Stimulated activated CD8-positive, alpha-beta memory T cell treated with anti-CD3 and anti-CD28 coated beads, Interleukin-7, amount 100 ng/mL, for 48 hours (primary cell): ENCODE measurements at regions not wholly inside any gene's neighbourhood (a gene's known extent, or its start where the extent isn't known, plus 50 kb on each side); places are given as distances from the start of the nearest gene placed in this dataset.
"Not testable (repeated sequence)": the region's sequence is repeated elsewhere in the genome, so short reads cannot be mapped to it uniquely, and the experiment has no call there.

Experiments
- DNase-seq, 2 donors: peaks; one replicate each; pipeline ENCODE4 v3.0.0-alpha.2; 2020; ENCODE audit warnings: low read depth in 1 of 2; ENCODE audit errors: extremely low read depth in 1 of 2

DNA sequence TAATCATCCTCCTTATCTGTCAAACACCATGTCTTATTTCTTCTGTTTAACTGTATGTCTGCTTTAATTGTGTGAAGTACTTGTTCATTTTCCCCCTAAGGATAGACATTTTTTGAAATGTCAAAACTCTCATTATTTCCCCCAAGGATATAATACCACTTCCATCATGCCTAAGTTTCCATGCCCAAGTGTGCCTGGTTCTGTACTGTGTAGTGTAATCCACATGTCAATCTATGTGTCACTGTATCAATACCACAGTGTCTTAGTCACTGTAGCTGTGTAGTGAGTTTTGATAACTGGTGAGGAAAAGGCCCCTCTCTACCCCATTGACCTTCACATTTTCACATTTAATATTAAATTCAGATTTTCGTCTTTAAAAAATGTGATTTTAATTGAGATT lies 1265.5 kb downstream of the PCDH9 start:
- no peak for DNase-seq

GRCh38 chr13:65959305-65959704 lies 1270.8 kb downstream of the PCDH9 start:
- DNase-seq = no peak

DNA sequence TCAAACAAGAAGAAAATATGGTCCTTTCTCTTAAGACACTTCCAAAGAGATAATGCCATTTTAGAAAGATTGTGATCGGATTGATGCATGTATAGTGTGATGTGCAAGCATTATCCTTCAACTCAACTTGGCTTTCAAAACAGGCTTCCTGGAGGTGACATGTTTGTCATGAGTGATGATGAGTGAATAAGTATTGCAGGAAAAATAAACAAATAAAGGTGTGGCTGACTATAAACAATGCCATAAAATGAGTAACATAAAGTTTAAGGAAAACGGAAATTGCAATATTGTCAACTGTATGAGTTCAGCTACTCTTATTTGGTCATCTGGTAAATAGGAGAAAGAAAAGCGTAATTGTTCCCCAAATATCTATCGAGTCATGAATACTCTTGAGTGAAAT lies 1283.7 kb downstream of the PCDH9 start:
- DNase-seq = no peak

- no peak for DNase-seq
Measured at GRCh38 chr13:65943708-65944107, 1286.4 kb downstream of the PCDH9 start.

- DNase-seq = no peak
Measured at GRCh38 chr13:65943024-65943423, 1287.1 kb downstream of the PCDH9 start.

GRCh38 chr13:65940720-65941119 lies 1289.4 kb downstream of the PCDH9 start:
- no peak for DNase-seq

DNA sequence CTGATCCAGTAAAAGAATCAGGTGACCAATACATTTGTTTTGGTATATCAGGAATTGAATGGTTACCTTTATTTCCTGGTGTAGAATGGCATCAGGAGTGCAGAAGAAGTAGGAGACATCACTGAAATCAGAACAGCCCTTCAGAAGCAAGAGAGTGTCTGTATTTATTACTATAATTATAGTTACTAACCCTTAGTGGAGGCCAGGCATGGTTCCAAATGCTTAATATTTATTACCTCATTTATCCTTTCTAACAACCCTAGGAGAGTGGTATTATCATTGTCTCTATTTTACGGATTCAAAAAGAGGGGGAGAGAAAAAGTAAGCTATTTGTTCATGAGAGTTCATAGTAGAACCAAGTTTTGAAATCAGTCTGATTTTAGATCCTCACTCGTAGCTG lies 1292.9 kb downstream of the PCDH9 start:
- DNase-seq = no peak

DNA sequence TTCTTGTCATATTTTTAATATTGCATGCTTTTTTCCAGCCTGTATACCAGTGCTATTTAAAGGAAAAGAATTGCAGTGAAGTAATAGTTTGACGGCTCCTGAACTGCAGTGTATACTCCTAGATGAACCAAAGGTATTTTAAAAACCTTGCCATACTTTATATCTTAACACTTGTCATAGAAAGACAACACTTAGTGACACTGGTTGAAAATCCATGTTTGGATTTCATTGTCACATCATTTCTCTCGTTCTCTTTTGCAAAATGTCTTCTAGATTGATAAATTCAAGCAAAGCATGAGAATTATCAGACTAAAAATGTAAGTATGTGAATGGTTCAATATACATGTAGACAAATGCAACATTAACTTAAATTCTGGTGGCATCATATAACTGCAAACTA lies 1293.9 kb downstream of the PCDH9 start:
- no peak for DNase-seq

- no peak for DNase-seq
Measured at GRCh38 chr13:65932587-65933239, 1297.4 kb downstream of the PCDH9 start.

DNA sequence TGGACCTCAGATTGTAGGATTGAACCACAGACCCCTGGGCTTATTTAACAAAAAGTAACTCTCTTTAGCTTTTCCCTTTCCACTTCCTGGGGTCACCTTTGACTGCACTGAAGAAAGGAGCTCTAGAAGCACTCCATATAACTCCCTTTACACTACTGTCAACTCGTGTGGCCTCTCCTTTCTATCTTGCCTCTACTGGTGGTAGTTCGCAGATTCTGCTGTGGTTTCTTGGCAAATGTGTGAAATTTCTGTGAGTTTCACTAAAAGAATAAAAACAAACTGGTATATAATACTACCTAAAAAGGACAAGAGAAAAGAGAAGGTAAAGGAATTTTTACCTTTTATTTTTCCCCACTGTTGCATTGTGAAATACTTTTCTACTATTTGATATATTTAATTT lies 1298.1 kb downstream of the PCDH9 start:
- no peak for DNase-seq

DNA sequence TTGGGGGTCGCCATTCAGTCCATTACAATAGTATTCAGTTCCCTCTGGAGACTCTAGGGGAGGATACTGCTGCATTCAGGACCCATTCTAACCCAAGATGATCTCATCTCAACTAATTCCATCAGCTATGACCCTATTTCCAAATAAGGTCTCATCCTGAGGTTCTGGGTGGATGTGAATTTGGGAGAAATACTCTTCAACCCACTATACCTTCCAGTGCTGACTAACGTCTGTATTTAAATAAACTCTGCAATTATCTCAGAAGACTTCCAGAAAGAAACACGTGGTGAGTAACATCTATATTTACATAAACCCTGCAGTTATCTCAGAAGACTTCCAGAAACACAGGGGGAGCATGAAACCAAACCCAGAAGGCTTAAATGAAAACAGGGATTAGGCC lies 1300.7 kb downstream of the PCDH9 start:
- no peak for DNase-seq

- DNase-seq = no peak
Measured at GRCh38 chr13:65926750-65927171, 1303.4 kb downstream of the PCDH9 start.

GRCh38 chr13:65922846-65923245 lies 1307.3 kb downstream of the PCDH9 start:
- not testable (repeated sequence) for DNase-seq

- DNase-seq = no peak
Measured at GRCh38 chr13:65921933-65922332, 1308.2 kb downstream of the PCDH9 start.

GRCh38 chr13:65917731-65918130 lies 1312.4 kb downstream of the PCDH9 start:
- DNase-seq = no peak

GRCh38 chr13:65915195-65915594 lies 1314.9 kb downstream of the PCDH9 start:
- no peak for DNase-seq

DNA sequence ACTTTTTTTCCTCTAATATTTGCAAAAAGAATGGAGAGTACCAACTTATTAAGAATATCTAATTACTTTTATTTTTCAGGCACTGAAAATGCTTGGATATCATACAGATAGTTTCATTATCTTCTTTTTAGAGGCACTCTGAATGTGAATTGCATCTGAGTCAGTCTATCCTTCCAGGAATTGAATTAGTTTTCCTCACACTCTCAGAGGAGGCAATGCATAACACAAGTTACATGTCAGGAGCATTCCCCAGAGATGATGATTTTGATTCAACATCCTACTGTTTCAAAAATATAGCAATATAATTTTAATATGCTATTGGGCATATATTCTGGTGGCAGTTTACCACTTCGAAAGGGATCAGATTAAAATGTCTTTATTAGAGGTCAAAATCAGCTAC lies 1315.4 kb downstream of the PCDH9 start:
- DNase-seq = no peak

GRCh38 chr13:65913173-65913572 lies 1317.0 kb downstream of the PCDH9 start:
- no peak for DNase-seq

DNA sequence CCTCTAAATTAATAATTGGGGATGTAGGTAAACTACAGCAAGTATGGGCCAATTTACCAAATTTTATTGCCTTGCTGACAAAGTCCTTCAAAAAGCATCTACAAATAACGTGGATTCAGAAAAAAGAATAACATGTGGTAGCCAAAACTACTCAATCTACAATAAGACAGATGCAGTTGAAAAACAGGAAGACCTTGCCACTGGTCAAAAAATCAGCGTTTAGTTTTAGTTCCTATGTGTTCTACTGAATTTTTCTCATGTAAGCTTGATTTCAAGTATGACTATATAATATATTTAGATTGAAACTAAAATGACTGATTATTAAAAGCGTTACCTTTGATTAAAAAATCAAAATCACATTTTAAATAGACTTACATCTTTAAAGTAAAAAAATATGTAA lies 1317.6 kb downstream of the PCDH9 start:
- DNase-seq = no peak

DNA sequence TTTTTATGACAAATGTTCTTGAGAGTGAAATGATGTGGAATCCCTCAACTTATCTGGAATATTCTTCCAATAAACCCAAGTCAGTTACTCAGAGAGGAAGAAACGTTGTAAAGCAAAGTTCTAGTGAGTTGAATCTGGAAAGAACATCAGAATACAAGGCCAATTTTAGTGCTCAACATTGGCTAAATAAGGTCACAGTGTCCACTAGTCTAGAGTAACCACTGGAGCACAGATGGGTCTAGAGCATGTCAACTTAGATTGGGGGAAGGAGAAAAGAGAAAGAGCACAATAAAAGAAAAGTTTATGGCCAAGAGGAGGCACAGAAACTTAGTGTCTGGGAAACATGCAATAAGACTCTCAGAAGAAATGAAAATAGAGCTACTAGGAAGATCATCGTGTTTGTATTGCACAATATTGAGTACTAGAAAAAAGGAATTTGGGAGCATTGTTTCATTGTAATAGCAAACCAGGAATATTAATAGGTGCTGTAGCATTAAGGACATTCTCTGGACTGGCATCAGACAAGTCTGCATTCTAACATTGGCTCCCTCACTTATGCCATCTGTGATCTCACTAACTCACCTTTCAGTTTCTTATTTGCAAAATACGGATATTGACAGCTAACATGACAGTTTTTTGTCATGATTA lies 1318.5 kb downstream of the PCDH9 start:
- no peak for DNase-seq

- DNase-seq = no peak
Measured at GRCh38 chr13:65909501-65909900, 1320.6 kb downstream of the PCDH9 start.

DNA sequence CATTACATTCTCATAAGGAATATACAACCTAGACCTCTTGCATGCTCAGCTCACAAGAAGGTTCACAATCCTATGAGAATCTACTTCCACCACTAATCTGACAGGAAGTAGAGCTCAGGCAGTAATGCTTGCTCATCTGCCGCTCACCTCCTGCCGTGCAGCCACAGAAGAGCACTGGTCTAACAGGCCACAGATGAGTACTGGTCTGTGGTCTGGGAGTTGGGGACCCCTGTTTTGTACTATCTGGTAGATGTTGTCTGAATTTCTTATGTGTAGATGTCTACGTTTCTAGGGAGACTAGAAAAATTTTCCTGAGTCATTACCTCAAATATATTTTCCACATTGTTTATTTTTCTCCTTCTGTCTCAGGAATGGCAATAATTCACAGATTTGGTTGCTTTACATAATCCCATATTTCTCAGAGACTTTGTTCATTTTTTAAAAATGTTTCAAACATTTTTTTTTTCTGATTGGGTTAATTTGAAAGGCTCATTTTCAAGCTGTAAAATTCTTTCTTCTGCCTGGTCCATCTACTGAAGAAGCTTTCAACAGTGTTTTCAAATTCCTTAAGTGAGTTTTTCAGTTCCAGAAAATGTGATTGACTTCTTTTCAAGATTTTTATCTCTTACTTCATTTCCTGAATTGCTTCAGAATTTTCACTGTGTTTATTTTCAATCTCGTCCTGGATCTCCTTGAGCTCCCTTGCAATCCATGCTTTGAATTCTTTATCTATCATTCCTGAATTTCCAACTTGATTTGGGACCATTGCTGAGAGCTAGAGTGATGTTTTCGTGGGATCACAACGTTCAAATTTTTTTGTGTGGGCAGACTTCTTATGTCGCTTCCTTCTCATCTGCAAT lies 1322.2 kb downstream of the PCDH9 start:
- DNase-seq = no peak
